GM19438 (cell line): ENCODE measurements at regions not wholly inside any gene's neighbourhood (a gene's known extent, or its start where the extent isn't known, plus 50 kb on each side); places are given as distances from the start of the nearest gene placed in this dataset.

ENCODE experiments used
- ATAC-seq: cut with Tn5 transposase; IDR thresholded peaks from one replicate; pipeline ENCODE4 v1.9.1; 2021; ENCODE audit warnings: low read depth; ENCODE audit not compliant: unreplicated experiment

- ATAC-seq: no peak
Observed at GRCh38 chr2:13066676-13067075, 349.9 kb downstream of the TRIB2 start.

DNA sequence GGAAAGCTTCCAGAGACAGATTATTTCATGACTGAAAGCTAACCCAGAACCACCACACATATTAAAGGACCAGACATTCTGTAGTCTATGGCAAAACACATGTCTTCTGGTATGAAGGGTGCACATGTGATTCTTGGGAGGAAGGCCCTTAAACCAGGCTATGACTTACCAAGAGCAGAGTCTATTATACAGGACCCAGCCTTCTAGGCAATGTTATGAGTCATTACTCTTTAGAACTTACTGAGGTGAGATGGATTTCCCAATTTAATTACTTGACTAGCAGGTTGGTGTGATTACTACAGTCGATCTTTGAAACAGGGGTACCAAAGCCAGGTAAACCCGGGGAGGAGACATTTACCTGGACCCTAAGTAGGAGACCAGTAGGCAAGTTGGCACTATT lies 350.8 kb downstream of the TRIB2 start:
- no peak for ATAC-seq

DNA sequence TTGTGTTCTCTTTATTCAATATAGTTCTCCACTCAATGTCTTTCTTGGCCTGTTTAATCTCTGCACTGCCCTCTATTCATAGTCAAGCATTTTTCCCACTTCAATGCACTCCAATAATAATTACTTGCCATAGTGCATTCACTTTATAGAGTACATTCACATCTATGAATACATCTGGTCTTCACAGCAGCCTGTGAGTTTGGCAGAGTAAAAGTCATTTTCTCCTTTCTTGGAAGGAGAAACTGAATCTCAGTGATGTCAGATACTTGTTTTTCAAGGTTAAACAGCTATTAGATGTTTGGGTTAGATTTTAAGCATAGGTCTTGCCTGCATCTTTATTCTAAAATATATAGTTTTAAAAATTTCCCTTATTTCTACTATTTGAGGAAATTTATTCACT lies 373.2 kb downstream of the TRIB2 start:
- ATAC-seq: no peak

DNA sequence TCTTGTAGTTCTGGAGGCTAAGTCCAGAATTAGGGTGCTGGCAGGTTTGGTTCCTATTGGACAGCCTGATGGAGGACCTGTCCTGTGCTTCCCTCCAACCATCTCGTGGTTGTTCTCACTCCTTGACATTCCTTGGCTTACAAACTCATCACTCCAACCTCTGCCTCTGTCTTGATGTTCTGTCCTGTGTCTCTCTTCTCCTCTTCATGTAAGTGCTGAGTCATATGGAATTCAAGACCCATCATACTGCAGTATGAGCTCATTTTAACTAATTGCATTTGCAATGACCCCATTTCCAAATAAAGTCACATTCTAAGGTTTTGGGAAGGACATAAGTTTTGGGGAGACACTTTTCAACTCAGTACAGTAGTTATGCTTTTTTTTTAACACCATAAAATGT lies 374.7 kb downstream of the TRIB2 start:
- no peak for ATAC-seq

GRCh38 chr2:13091861-13092378 lies 375.2 kb downstream of the TRIB2 start:
- ATAC-seq: no peak

DNA sequence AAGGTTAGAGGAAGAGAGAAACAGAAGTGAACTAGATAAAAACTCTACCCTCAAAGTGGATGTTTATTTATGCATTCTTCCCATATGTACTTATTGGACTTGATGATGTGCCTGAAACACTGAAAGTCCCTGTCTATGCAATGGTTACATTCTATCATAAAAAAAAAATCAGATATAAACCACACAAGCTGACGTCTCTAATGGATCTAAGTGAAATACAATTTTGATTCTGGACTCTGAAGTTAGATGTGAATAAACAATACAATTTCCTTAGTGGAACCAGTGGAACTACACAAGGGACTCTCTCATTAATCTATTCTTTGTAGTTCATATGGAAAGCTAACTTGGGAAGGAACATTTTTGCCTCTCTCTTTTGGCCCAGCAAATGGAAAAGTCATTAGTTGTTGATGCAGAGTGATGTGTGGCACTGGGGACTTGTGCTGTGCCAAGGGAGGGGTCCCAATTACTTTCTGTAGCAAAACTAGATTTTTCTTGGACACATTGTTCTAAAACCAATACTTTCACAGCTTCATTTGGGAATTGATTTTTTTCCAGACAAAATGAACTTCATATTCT lies 376.8 kb downstream of the TRIB2 start:
- no peak for ATAC-seq

DNA sequence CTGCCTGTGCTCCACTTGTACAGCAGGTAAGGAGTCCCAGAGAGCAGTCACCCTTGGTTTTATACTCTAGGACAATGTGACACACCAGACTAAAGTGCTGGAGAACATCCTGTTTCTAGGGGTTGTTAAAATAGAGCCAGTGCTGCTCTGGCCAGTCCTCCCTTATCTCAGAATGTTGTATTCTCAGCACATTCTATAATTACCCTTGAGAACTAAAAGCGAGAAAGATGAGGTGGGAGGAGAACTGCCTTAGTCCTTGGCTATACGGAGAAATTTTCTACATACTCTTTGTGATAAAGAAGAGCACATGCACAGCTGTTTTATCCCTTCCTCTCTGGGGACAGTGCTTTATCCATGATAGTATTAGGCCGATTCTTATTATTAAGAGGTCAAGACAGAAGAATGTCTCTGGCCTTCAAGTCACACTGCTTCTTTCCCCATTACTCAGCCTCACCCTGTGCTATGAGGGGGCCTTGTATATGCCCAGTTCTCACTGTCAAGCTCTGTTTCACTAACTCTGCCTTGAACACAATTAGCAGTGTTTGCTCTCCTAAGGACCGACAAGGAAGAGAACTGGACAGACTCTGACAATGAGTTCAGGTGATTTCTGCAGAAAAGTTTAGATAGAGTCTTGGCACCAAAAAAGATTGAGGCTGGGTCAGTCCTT lies 385.8 kb downstream of the TRIB2 start:
- ATAC-seq: no peak

- ATAC-seq: no peak
Observed at GRCh38 chr2:13103151-13103550, 386.4 kb downstream of the TRIB2 start.

DNA sequence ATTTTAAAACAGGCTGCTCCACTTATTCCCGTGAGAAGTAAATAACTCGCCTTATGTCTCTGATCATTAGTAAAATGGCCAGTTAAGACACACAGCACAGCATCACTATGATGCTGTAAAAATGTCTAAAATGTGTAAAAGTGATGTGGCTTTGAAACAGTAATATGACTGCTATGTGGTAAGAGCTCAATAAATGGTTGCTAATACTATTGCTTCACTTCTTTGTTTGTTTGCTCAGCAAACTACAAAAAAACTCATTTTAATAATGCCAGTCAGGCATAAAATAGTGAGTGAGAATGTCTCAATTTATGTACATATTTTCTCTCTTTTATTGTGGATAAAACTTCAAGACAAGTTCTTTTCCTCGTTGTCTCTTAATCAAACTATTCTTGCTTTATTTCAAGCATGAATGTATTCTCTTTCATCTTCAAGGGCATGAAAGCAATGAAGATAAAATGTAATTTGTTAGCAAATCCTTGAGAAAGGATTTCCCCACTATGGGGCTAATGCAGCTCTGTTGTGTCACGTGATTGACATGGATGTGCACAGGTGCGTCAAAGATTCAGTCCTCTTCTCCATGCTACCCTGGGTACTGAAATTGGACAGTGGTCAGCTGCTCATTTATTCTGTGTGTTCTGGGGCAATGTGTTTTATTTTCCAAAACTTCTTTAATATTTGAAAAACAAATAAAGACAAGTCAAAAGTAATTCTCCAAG lies 387.2 kb downstream of the TRIB2 start:
- no peak for ATAC-seq

- no peak for ATAC-seq
Observed at GRCh38 chr2:13104723-13105122, 388.0 kb downstream of the TRIB2 start.

DNA sequence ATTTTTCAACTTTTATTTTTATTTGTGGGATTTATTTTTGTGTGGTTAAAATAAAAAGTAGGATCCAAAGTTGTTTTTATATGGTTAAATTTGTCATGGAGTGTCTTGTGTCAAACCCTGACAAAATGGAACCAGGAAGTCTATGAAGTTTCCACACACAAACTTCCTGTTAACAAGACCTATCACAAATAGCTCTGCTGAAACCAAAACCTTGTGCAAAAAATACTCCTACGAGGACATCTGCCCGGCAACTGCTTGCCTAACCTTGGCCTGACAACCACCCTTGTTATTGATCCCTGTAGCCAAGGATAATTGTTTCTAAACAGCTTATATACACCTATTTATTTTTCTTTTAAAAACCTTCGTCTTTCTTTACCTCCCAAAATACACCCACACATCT lies 389.6 kb downstream of the TRIB2 start:
- ATAC-seq: peak; percentile 54

GRCh38 chr2:13109516-13109915 lies 392.8 kb downstream of the TRIB2 start:
- ATAC-seq: no peak

GRCh38 chr2:13110825-13111224 lies 394.1 kb downstream of the TRIB2 start:
- no peak for ATAC-seq

- no peak for ATAC-seq
Observed at GRCh38 chr2:13113002-13113401, 396.3 kb downstream of the TRIB2 start.

DNA sequence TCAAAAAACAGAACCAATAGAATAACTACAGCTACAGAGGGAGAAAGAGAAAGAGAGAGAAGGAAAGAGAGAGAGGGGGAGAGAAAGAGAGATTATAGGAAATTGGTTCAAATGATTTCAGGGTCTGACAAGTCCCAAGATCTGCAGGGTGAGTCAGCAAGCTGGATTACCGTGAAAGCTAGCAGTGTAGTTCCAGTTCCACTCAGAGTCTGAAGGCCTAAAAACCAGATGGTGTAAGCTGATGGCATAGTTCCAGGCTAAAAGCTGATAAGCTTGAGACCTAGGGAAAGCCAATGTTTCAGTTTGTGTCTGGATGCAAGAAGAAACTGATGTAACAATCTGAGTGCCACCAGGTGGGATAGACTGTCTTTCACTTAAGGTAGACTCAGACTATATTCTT lies 397.7 kb downstream of the TRIB2 start:
- no peak for ATAC-seq

GRCh38 chr2:13115643-13116042 lies 398.9 kb downstream of the TRIB2 start:
- no peak for ATAC-seq

- ATAC-seq: no peak
Observed at GRCh38 chr2:13121096-13121495, 404.4 kb downstream of the TRIB2 start.

DNA sequence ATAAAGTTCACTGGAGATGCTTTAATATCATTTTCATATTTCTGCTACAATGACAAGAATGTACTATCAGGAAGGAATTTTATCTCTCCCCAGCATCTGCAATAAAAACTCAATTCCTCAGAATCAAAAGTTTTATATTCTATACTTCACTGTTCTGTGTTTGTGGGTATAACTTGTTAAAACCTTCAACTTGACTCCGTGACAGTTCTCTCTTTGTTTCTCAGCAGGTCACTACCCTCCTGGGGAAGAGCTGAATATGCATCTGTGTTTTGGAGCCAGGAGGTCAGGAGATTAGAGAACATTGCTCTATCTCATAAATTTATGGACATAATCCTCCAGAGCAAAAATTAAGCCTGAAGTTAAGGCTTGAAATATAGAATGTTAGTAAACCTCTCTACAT lies 411.4 kb downstream of the TRIB2 start:
- ATAC-seq: no peak

DNA sequence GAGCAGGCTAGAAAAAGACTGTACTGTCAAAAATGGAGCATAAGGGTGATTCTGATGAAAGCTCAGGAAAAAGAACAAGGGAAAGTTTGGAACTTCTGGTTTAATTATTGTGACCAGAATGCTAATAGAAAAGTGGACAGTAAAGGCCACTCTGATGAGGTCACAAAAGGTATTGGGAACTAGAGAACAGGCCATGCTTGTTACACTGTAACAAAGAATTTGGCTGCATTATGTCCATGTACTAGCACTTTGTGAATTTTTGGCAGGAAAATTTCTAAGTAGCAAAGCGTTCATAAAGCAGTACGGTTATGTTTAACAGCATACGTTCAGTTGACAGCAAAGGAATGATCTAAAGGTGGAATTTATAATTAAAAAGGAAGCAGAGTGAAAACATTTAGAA lies 418.6 kb downstream of the TRIB2 start:
- ATAC-seq: no peak

DNA sequence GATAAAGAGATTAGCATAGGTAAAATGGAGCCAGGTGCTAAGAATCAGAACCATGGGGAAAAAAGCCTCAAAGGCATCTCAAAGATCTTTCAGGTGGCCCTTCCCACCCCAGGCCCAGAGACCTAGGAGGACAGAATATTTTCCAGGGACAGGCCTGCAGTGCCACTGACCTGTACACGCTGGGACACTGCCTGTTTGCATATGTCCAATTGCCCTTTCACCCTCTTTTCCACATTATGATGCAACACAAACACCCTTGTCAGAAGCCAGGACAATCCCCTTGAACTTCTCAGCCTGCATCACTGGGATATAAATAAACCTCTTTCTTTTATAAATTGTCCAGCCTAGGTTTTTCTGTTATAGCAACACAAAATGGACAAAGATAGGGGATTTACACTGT lies 419.1 kb downstream of the TRIB2 start:
- ATAC-seq: no peak

- no peak for ATAC-seq
Observed at GRCh38 chr2:13137679-13138078, 420.9 kb downstream of the TRIB2 start.

DNA sequence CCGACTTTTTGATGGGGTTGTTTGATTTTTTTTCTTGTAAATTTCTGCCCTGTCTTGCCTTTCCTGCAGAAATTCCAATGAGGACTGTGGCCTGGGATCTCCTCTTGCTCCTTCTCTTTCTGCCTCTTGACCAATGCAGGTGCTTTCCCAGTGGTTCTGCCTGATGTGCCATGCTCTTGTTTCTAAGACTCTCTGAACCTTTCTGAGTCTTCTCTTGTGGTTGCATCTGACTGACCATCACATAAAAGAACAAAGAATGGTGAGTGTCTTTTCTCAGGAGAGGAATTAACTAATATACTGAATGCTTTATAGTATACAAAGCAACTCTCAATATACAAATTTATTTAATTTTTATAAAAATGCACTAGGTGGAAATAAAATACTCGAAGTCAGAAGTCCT lies 424.6 kb downstream of the TRIB2 start:
- no peak for ATAC-seq
